NB4 (cell line): ENCODE measurements at regions not wholly inside any gene's neighbourhood (a gene's known extent, or its start where the extent isn't known, plus 50 kb on each side); places are given as distances from the start of the nearest gene placed in this dataset.

Experiments used
- DNase-seq: peaks from one replicate; pipeline ENCODE4 v3.0.0; 2010; ENCODE audit warnings: low read depth
- H3K4me3 ChIP-seq: one replicate; pipeline ENCODE4 v1.5.1; 2011; ENCODE audit warnings: mild to moderate bottlenecking, low read depth, low read length, moderate library complexity
- MYC ChIP-seq: IDR thresholded peaks from 2 replicates; pipeline ENCODE4 v1.6.1; 2011; ENCODE audit warnings: low read depth, low read length
- POLR2A ChIP-seq: IDR thresholded peaks from 2 replicates; pipeline ENCODE4 v1.6.1; 2011; ENCODE audit warnings: mild to moderate bottlenecking; ENCODE audit not compliant: insufficient read length; ENCODE audit errors: extremely low read depth
- TF ChIP-seq, protein P1 (sequence below): IDR thresholded peaks from one replicate; pipeline ENCODE4 v1.5.1; 2012; ENCODE audit warnings: low read depth, low read length
- TF ChIP-seq, protein P2 (sequence below): IDR thresholded peaks from 2 replicates; pipeline ENCODE4 v1.6.1; 2011; ENCODE audit warnings: low read depth, low read length

DNA sequence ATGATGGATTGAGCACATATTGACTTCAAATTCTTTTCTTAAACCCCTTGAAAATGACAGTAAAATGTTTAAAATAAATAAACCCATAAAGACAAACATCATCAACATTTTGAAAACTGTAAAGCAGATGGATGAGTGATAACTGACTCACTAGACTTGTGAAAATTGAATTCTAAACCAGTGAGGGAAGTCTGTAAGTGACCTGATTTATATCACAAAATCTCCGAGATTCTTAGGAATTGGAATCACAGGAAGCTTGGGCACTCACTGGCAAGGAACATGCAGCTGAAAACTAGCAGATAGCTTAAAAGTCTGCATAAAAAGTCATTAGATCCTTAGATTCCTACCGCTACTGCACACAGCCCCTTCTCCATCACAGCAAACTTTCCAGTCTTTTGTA is 51.3 kb upstream of the TSC22D1 start:
- no peak for DNase-seq
- no peak overlapping the region for H3K4me3 ChIP-seq
- TF ChIP-seq MYC (no peak), POLR2A (no peak)
- TF ChIP-seq, protein P1, sequence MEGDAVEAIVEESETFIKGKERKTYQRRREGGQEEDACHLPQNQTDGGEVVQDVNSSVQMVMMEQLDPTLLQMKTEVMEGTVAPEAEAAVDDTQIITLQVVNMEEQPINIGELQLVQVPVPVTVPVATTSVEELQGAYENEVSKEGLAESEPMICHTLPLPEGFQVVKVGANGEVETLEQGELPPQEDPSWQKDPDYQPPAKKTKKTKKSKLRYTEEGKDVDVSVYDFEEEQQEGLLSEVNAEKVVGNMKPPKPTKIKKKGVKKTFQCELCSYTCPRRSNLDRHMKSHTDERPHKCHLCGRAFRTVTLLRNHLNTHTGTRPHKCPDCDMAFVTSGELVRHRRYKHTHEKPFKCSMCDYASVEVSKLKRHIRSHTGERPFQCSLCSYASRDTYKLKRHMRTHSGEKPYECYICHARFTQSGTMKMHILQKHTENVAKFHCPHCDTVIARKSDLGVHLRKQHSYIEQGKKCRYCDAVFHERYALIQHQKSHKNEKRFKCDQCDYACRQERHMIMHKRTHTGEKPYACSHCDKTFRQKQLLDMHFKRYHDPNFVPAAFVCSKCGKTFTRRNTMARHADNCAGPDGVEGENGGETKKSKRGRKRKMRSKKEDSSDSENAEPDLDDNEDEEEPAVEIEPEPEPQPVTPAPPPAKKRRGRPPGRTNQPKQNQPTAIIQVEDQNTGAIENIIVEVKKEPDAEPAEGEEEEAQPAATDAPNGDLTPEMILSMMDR, result no peak
- TF ChIP-seq, protein P2, sequence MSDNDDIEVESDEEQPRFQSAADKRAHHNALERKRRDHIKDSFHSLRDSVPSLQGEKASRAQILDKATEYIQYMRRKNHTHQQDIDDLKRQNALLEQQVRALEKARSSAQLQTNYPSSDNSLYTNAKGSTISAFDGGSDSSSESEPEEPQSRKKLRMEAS, result no peak

DNA sequence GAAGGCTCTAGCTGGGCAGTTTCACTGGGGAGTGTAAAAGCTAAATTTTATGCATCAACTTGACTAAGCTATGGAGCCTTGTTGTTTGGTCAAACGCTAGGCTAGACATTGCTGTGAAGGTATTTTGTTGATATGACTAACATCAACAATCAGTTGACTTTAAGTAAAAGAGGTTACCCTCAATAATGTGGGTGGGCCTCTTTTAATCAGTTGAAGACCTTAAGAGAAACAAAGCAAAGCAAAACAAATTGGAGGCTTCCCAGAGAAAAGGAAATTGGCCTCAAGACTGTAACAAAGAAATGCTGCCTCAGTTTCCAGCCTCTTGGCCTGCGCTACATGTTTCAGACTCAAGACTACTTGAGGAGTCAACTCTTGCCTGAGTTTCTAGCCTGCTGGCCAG is 50.0 kb upstream of the TSC22D1 start:
- TF ChIP-seq, protein P2, result no peak
- no peak for TF ChIP-seq MYC
- no peak for TF ChIP-seq POLR2A
- no peak overlapping the region for H3K4me3 ChIP-seq

More for the DNA sequence above, 50.0 kb upstream of the TSC22D1 start:
- DNase-seq, result no peak
